H9 (cell line): ENCODE measurements at regions not wholly inside any gene's neighbourhood (a gene's known extent, or its start where the extent isn't known, plus 50 kb on each side); places are given as distances from the start of the nearest gene placed in this dataset.

Source experiments
- DNase-seq: peaks from one replicate; pipeline ENCODE4 v3.0.0-alpha.2; 2017
- H2AFZ ChIP-seq: one replicate; pipeline ENCODE4 v1.6.1; 2013; ENCODE audit warnings: mild to moderate bottlenecking, low read length, control low read depth, moderate library complexity
- H2AK5ac ChIP-seq: 2 replicates; pipeline ENCODE4 v1.6.1; 2013; ENCODE audit warnings: low read length, control low read depth, mixed read lengths; ENCODE audit not compliant: insufficient read length
- H2BK120ac ChIP-seq: one replicate; pipeline ENCODE4 v1.6.1; 2013; ENCODE audit warnings: low read depth, mild to moderate bottlenecking, low read length, control low read depth, inconsistent platforms; ENCODE audit not compliant: poor library complexity, severe bottlenecking
- H2BK12ac ChIP-seq: 2 replicates; pipeline ENCODE4 v1.6.1; 2013; ENCODE audit warnings: low read length, control low read depth, mixed read lengths, low read depth; ENCODE audit not compliant: insufficient read length
- H2BK15ac ChIP-seq: 2 replicates; pipeline ENCODE4 v1.6.1; 2013; ENCODE audit warnings: low read depth, low read length, control low read depth
- H2BK20ac ChIP-seq: one replicate; pipeline ENCODE4 v1.6.1; 2013; ENCODE audit warnings: low read depth, mild to moderate bottlenecking, low read length, control low read depth, inconsistent platforms; ENCODE audit not compliant: poor library complexity, severe bottlenecking
- H2BK5ac ChIP-seq: 2 replicates; pipeline ENCODE4 v1.6.1; 2013; ENCODE audit warnings: low read length, control low read depth, mixed read lengths; ENCODE audit not compliant: insufficient read length
- H3K14ac ChIP-seq: 2 replicates; pipeline ENCODE4 v1.6.1; 2013; ENCODE audit warnings: low read length, control low read depth; ENCODE audit not compliant: insufficient read depth
- H3K18ac ChIP-seq: 2 replicates; pipeline ENCODE4 v1.6.1; 2013; ENCODE audit warnings: low read depth, mild to moderate bottlenecking, mixed read lengths, low read length, control low read depth; ENCODE audit not compliant: insufficient read length
- H3K23ac ChIP-seq: 2 replicates; pipeline ENCODE4 v1.6.1; 2013; ENCODE audit warnings: low read length, control low read depth, mixed read lengths, low read depth; ENCODE audit not compliant: insufficient read length
- H3K23me2 ChIP-seq: 2 replicates; pipeline ENCODE4 v1.6.1; 2013; ENCODE audit warnings: low read depth, mild to moderate bottlenecking, mixed read lengths, low read length, control low read depth; ENCODE audit not compliant: insufficient read length, poor library complexity, severe bottlenecking
- H3K27ac ChIP-seq: 2 replicates; pipeline ENCODE4 v1.5.1; 2013; ENCODE audit warnings: low read length, control low read depth, mixed read lengths, low read depth; ENCODE audit not compliant: insufficient read length
- H3K27me3 ChIP-seq: 2 replicates; pipeline ENCODE4 v1.6.1; 2013; ENCODE audit warnings: low read length, control low read depth, inconsistent platforms; ENCODE audit not compliant: insufficient read depth
- H3K4ac ChIP-seq: 2 replicates; pipeline ENCODE4 v1.6.1; 2013; ENCODE audit warnings: low read depth, mild to moderate bottlenecking, control low read depth, inconsistent platforms, low read length, moderate library complexity
- H3K4me1 ChIP-seq: 2 replicates; pipeline ENCODE4 v1.6.1; 2013; ENCODE audit warnings: low read length, control low read depth, inconsistent platforms; ENCODE audit not compliant: insufficient read depth
- H3K4me2 ChIP-seq: 2 replicates; pipeline ENCODE4 v1.6.1; 2013; ENCODE audit warnings: low read length, control low read depth, mixed read lengths; ENCODE audit not compliant: insufficient read length, insufficient read depth
- H3K56ac ChIP-seq: 2 replicates; pipeline ENCODE4 v1.6.1; 2013; ENCODE audit warnings: low read depth, mild to moderate bottlenecking, mixed read lengths, low read length, control low read depth; ENCODE audit not compliant: insufficient read length
- H3K79me1 ChIP-seq: 2 replicates; pipeline ENCODE4 v1.6.1; 2013; ENCODE audit warnings: low read depth, mild to moderate bottlenecking, moderate library complexity, low read length, control low read depth, inconsistent platforms; ENCODE audit not compliant: insufficient read depth, poor library complexity, severe bottlenecking
- H3K79me2 ChIP-seq: 2 replicates; pipeline ENCODE4 v1.6.1; 2013; ENCODE audit warnings: low read length, control low read depth, inconsistent platforms; ENCODE audit not compliant: insufficient read depth
- H3K9ac ChIP-seq: 2 replicates; pipeline ENCODE4 v1.6.1; 2013; ENCODE audit warnings: low read length, control low read depth, mixed read lengths; ENCODE audit not compliant: insufficient read length; ENCODE audit errors: extremely low read depth
- H3K9me3 ChIP-seq: one replicate; pipeline ENCODE4 v1.6.1; 2013; ENCODE audit warnings: low read depth, low read length, inconsistent platforms; ENCODE audit not compliant: control insufficient read depth
- H3T11ph ChIP-seq: one replicate; pipeline ENCODE4 v1.6.1; 2013; ENCODE audit warnings: mild to moderate bottlenecking, low read length, control low read depth, inconsistent platforms
- H4K20me1 ChIP-seq: one replicate; pipeline ENCODE4 v1.6.1; 2013; ENCODE audit not compliant: control insufficient read depth, insufficient read length, insufficient read depth
- H4K5ac ChIP-seq: 2 replicates; pipeline ENCODE4 v1.6.1; 2013; ENCODE audit warnings: low read depth, mild to moderate bottlenecking, mixed read lengths, low read length, control low read depth; ENCODE audit not compliant: insufficient read length
- H4K8ac ChIP-seq: replicated peaks from 2 replicates; pipeline ENCODE4 v1.6.1; 2013; ENCODE audit warnings: low read length, control low read depth, mixed read lengths, low read depth; ENCODE audit not compliant: insufficient read length
- H4K91ac ChIP-seq: 2 replicates; pipeline ENCODE4 v1.6.1; 2013; ENCODE audit warnings: low read depth, mild to moderate bottlenecking, moderate library complexity, mixed read lengths, low read length, control low read depth; ENCODE audit not compliant: insufficient read length
- H3K27ac Mint-ChIP-seq, 3 experiments: 2 replicates in 2 of 3; 3 replicates in 1 of 3; pipeline ENCODE4 v1.8.0; 2020 to 2021; ENCODE audit warnings: mixed read lengths in 3 of 3, mild to moderate bottlenecking in 1 of 3, moderate library complexity in 1 of 3
- H3K27me3 Mint-ChIP-seq: 2 replicates; pipeline ENCODE4 v1.8.0; 2021; ENCODE audit warnings: low read depth, mild to moderate bottlenecking, moderate library complexity, mixed read lengths
- H3K36me3 Mint-ChIP-seq, 3 experiments: 2 replicates in 2 of 3; 3 replicates in 1 of 3; pipeline ENCODE4 v1.8.0; 2020 to 2021; ENCODE audit warnings: low read depth in 3 of 3, mixed read lengths in 3 of 3; ENCODE audit not compliant: insufficient read depth in 1 of 3
- H3K4me1 Mint-ChIP-seq, 2 experiments: 2 replicates each; pipeline ENCODE4 v1.8.0; 2020; ENCODE audit warnings: mixed read lengths in 2 of 2
- H3K4me3 Mint-ChIP-seq, 2 experiments: 2 replicates in 1 of 2; 3 replicates in 1 of 2; pipeline ENCODE4 v1.8.0; 2020 to 2021; ENCODE audit warnings: mild to moderate bottlenecking in 2 of 2, mixed read lengths in 2 of 2, moderate library complexity in 1 of 2
- H3K9me3 Mint-ChIP-seq, 2 experiments: 2 replicates in 1 of 2; 3 replicates in 1 of 2; pipeline ENCODE4 v1.8.0; 2020; ENCODE audit warnings: mild to moderate bottlenecking in 2 of 2, mixed read lengths in 2 of 2, moderate library complexity in 1 of 2
- WGBS: extraction: QIAGEN DNeasy Blood & Tissue Kit; methylation state at CpG from one replicate; pipeline ENCODE4 v1.1.7; 2013; ENCODE audit warnings: missing lambda C conversion rate, low lambda C conversion rate, mixed read lengths; ENCODE audit not compliant: insufficient read length; ENCODE audit errors: extremely low coverage; 5-methylcytosine and 5-hydroxymethylcytosine counted together
- TF ChIP-seq, protein P1 (sequence below): fragments of 200-600 bp; sonication (generic); conservative IDR thresholded peaks from 3 replicates; pipeline ENCODE4 v1.8.0; 2021; ENCODE audit warnings: antibody characterized with exemption, mild to moderate bottlenecking

DNA sequence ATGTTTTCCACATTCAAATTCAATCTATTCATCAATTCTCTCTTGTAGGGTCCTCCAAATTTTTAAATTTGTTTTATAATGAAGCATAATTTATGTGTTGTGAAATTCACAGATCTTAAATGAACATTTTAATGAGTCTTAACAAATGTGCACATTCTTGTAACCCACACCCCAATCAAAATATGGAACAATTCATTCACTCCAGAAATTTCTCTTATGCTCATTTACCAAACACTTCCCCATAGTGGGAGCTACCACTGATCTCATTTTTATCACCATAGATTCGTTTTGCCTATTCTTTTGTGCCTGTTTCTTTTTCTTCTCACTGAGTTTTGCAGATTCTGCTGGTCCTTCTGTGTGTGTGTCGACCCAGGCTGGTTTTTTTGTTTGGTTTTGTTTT lies 664.1 kb downstream of the EFNB2 start:
- no peak overlapping the region for H3K18ac ChIP-seq
- no peak overlapping the region for H2BK120ac ChIP-seq
- H3K79me2 ChIP-seq: no peaks in the 10 kb centered on the region
- H3T11ph ChIP-seq: no peak overlapping the region
- H3K36me3 Mint-ChIP-seq: no peaks in the 10 kb centered on the region
- TF ChIP-seq, protein P1, sequence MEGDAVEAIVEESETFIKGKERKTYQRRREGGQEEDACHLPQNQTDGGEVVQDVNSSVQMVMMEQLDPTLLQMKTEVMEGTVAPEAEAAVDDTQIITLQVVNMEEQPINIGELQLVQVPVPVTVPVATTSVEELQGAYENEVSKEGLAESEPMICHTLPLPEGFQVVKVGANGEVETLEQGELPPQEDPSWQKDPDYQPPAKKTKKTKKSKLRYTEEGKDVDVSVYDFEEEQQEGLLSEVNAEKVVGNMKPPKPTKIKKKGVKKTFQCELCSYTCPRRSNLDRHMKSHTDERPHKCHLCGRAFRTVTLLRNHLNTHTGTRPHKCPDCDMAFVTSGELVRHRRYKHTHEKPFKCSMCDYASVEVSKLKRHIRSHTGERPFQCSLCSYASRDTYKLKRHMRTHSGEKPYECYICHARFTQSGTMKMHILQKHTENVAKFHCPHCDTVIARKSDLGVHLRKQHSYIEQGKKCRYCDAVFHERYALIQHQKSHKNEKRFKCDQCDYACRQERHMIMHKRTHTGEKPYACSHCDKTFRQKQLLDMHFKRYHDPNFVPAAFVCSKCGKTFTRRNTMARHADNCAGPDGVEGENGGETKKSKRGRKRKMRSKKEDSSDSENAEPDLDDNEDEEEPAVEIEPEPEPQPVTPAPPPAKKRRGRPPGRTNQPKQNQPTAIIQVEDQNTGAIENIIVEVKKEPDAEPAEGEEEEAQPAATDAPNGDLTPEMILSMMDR: no peak
- H3K4me1 Mint-ChIP-seq: 0 out of 4 replicates have a peak, but pooled peaks cover 0 to 3% of the 10 kb centered on the region in 2 experiments
- H4K8ac ChIP-seq: no peak overlapping the region
- H3K9me3 ChIP-seq: no peaks in the 10 kb centered on the region
- H2BK15ac ChIP-seq: no peak overlapping the region
- H4K5ac ChIP-seq: no peak overlapping the region
- H2BK20ac ChIP-seq: no peak overlapping the region
- H3K27me3 Mint-ChIP-seq: no peaks in the 10 kb centered on the region
- no peak overlapping the region for H3K4me3 Mint-ChIP-seq
- H3K9me3 Mint-ChIP-seq: no peaks in the 10 kb centered on the region
- no peaks in the 10 kb centered on the region for H3K79me1 ChIP-seq
- H3K9ac ChIP-seq: no peak overlapping the region
- H2BK12ac ChIP-seq: no peak overlapping the region
- no peak overlapping the region for H2AFZ ChIP-seq
- WGBS: no CpG with 5 or more reads among the region's 2 CpGs
- H2AK5ac ChIP-seq: no peak overlapping the region
- no peak overlapping the region for H3K27ac ChIP-seq
- no peak overlapping the region for H3K4ac ChIP-seq
- no peaks in the 10 kb centered on the region for H3K23me2 ChIP-seq
- no peak overlapping the region for H3K14ac ChIP-seq
- no peak overlapping the region for H3K4me2 ChIP-seq
- H3K4me1 ChIP-seq: no peaks in the 10 kb centered on the region
- no peak overlapping the region for H3K56ac ChIP-seq
- H3K27me3 ChIP-seq: no peaks in the 10 kb centered on the region
- H3K23ac ChIP-seq: no peak overlapping the region
- H3K27ac Mint-ChIP-seq: no peak overlapping the region
- H4K20me1 ChIP-seq: no peaks in the 10 kb centered on the region
- no peak for DNase-seq
- no peak overlapping the region for H2BK5ac ChIP-seq
- H4K91ac ChIP-seq: no peak overlapping the region
